ENCODE measurements at regions not wholly inside any gene's neighbourhood (a gene's known extent, or its start where the extent isn't known, plus 50 kb on each side); places are given as distances from the start of the nearest gene placed in this dataset.

GRCh38 chr3:20999661-21000060 lies 751.3 kb downstream of the ZNF385D start (continued):
- no peak for TF ChIP-seq JUNB (IDR thresholded peaks at IDR 0.05; ENCODE audit: unreplicated experiment)
- no peak for TF ChIP-seq CTCF (conservative IDR thresholded peaks at IDR 0.05; ENCODE audit: low read depth in 2 of 2)
- TF ChIP-seq ZNF331 (CRISPR knock-in tag; IDR thresholded peaks at IDR 0.05; ENCODE audit: low read depth): no peak
- no peak for TF ChIP-seq EZH2phosphoT487 (IDR thresholded peaks at IDR 0.05; ENCODE audit: unreplicated experiment)
- TF ChIP-seq POLR2AphosphoS5 (IDR thresholded peaks at IDR 0.05; ENCODE audit: low read depth): no peak
- TF ChIP-seq CREB1 (CRISPR knock-in tag; IDR thresholded peaks at IDR 0.05; ENCODE audit: low read depth): no peak
- no peak for TF ChIP-seq STAT1 (IDR thresholded peaks at IDR 0.05; ENCODE audit: unreplicated experiment)

- Mint-ChIP-seq H3K27me3 (ENCODE audit: insufficient read depth, low read depth, poor library complexity) (no peaks in the 10 kb centered on the region), H3K27ac (no peak overlapping the region), H3K4me3 (no peak overlapping the region), H3K36me3 (ENCODE audit: low read depth) (no peaks in the 10 kb centered on the region), H3K9me3 (no peaks in the 10 kb centered on the region), H3K4me1 (peaks cover 29% of the 10 kb centered on the region)
- Histone ChIP-seq H3K27me3 (ENCODE audit: insufficient read depth) (no peaks in the 10 kb centered on the region), H4K20me1 (replicated peaks; ENCODE audit: insufficient read depth) (no peaks in the 10 kb centered on the region), H3K4me1 (ENCODE audit: insufficient read depth) (peaks cover 41% of the 10 kb centered on the region), H3F3A (replicated peaks; ENCODE audit: low read depth) (no peaks in the 10 kb centered on the region), H3K79me2 (replicated peaks; ENCODE audit: insufficient read depth) (no peaks in the 10 kb centered on the region), H2AFZ (no peak overlapping the region), H3K4me3 (no peak overlapping the region), H3K9me2 (ENCODE audit: insufficient read depth) (no peaks in the 10 kb centered on the region), H3K27ac (ENCODE audit: low read depth) (no peak overlapping the region), H3K36me3 (ENCODE audit: insufficient read depth) (no peaks in the 10 kb centered on the region), H3K4me2 (no peak overlapping the region)
- DNase-seq (ENCODE audit: low spot score) (no peak), ATAC-seq (no peak)
- TF ChIP-seq ETS1 (IDR thresholded peaks at IDR 0.05): no peak
- no peak for TF ChIP-seq ZNF462 (CRISPR knock-in tag; IDR thresholded peaks at IDR 0.05)
- TF ChIP-seq ZNF331 (CRISPR knock-in tag; IDR thresholded peaks at IDR 0.05; ENCODE audit: low read depth): no peak
- TF ChIP-seq POLR2AphosphoS5 (IDR thresholded peaks at IDR 0.05; ENCODE audit: low read depth): no peak
- no peak for TF ChIP-seq STAT1 (IDR thresholded peaks at IDR 0.05; ENCODE audit: unreplicated experiment)
- no peak for TF ChIP-seq NANOG (IDR thresholded peaks at IDR 0.05; ENCODE audit: borderline replicate concordance)
- TF ChIP-seq REST (IDR thresholded peaks at IDR 0.05; ENCODE audit: unreplicated experiment): no peak
- no peak for TF ChIP-seq EZH2phosphoT487 (IDR thresholded peaks at IDR 0.05; ENCODE audit: unreplicated experiment)
- no peak for TF ChIP-seq ZNF114 (CRISPR knock-in tag; IDR thresholded peaks at IDR 0.05)
- TF ChIP-seq JUNB (IDR thresholded peaks at IDR 0.05; ENCODE audit: unreplicated experiment): no peak
Measured at GRCh38 chr3:20997183-20997582, 753.8 kb downstream of the ZNF385D start.
